Calu3 (cell line): ENCODE measurements at regions not wholly inside any gene's neighbourhood (a gene's known extent, or its start where the extent isn't known, plus 50 kb on each side); places are given as distances from the start of the nearest gene placed in this dataset.

Source experiments
- BruUV-seq: library from RNA; stranded (reverse); fragments of 400-500 nt; replicated peaks from 2 replicates; lab custom pipeline; 2021; lab: Mats Ljungman, UMichigan
- CTCF ChIA-PET: fragments of 300-600 bp; sonication (Branson Sonifier 250); formaldehyde crosslinking; loops from one replicate; lab custom pipeline; 2022; ENCODE audit warnings: antibody characterized with exemption; lab: Charles Lee
- DNase-seq: peaks from one replicate; pipeline ENCODE4 v3.0.0; 2022
- H3K27ac Mint-ChIP-seq: one replicate; pipeline ENCODE4 v1.8.0; 2022; ENCODE audit warnings: mixed read lengths; ENCODE audit not compliant: unreplicated experiment
- H3K27me3 Mint-ChIP-seq: one replicate; pipeline ENCODE4 v1.8.0; 2022; ENCODE audit warnings: mixed read lengths; ENCODE audit not compliant: unreplicated experiment
- H3K36me3 Mint-ChIP-seq: one replicate; pipeline ENCODE4 v1.8.0; 2022; ENCODE audit warnings: mild to moderate bottlenecking, moderate library complexity, mixed read lengths; ENCODE audit not compliant: insufficient read depth, unreplicated experiment
- H3K4me1 Mint-ChIP-seq: one replicate; pipeline ENCODE4 v1.8.0; 2022; ENCODE audit warnings: mild to moderate bottlenecking, low read depth, mixed read lengths; ENCODE audit not compliant: unreplicated experiment
- H3K4me3 Mint-ChIP-seq: one replicate; pipeline ENCODE4 v1.8.0; 2022; ENCODE audit warnings: mild to moderate bottlenecking, low read depth, moderate library complexity, mixed read lengths; ENCODE audit not compliant: unreplicated experiment
- H3K9me3 Mint-ChIP-seq: one replicate; pipeline ENCODE4 v1.8.0; 2022; ENCODE audit warnings: low read depth, mixed read lengths; ENCODE audit not compliant: unreplicated experiment
- CTCF ChIP-seq: fragments of 200-600 bp; IDR thresholded peaks from one replicate; pipeline ENCODE4 v1.8.0; 2022; ENCODE audit warnings: antibody characterized with exemption; ENCODE audit not compliant: unreplicated experiment
- intact Hi-C: fragments of 100-400 bp; cut with micrococcal nuclease; formaldehyde crosslinking; loops from one replicate; pipeline ENCODE4 v1.10.0; 2022; ENCODE audit not compliant: unreplicated experiment

GRCh38 chr2:144836635-144837350, 316.9 kb upstream of the ZEB2 start:
- CTCF ChIA-PET: no interaction called here
- intact Hi-C loops: no loop called here
- no peak overlapping the region for H3K27ac Mint-ChIP-seq
- H3K4me1 Mint-ChIP-seq: peaks cover 8% of the 10 kb centered on the region
- no peak for TF ChIP-seq CTCF
- DNase-seq: no peak
- no TSS peak for BruUV-seq
- no peaks in the 10 kb centered on the region for H3K27me3 Mint-ChIP-seq
- no peak overlapping the region for H3K4me3 Mint-ChIP-seq
- H3K9me3 Mint-ChIP-seq: no peaks in the 10 kb centered on the region
- H3K36me3 Mint-ChIP-seq: no peaks in the 10 kb centered on the region

GRCh38 chr2:144835634-144836350, 315.9 kb upstream of the ZEB2 start:
- Mint-ChIP-seq H3K27ac (no peak overlapping the region), H3K4me3 (no peak overlapping the region), H3K27me3 (no peaks in the 10 kb centered on the region), H3K4me1 (peaks cover 8% of the 10 kb centered on the region), H3K9me3 (no peaks in the 10 kb centered on the region), H3K36me3 (no peaks in the 10 kb centered on the region)
- intact Hi-C loops: no loop called here
- DNase-seq: peak; percentile 6
- no TSS peak for BruUV-seq
- CTCF ChIA-PET: interaction anchor here (0.6 kb wide), 3 partner anchors 94 to 1602 kb away, joined by 3 read pairs; no protein-coding TSS in a partner anchor
- TF ChIP-seq CTCF: no peak

GRCh38 chr2:144834998-144835633, 315.2 kb upstream of the ZEB2 start:
- BruUV-seq: no TSS peak
- peak; percentile 1 for DNase-seq
- intact Hi-C loops: no loop called here
- CTCF ChIA-PET: no interaction called here
- H3K4me1 Mint-ChIP-seq: peaks cover 8% of the 10 kb centered on the region
- no peaks in the 10 kb centered on the region for H3K36me3 Mint-ChIP-seq
- H3K27ac Mint-ChIP-seq: no peak overlapping the region
- no peak overlapping the region for H3K4me3 Mint-ChIP-seq
- H3K9me3 Mint-ChIP-seq: no peaks in the 10 kb centered on the region
- TF ChIP-seq CTCF: no peak
- H3K27me3 Mint-ChIP-seq: no peaks in the 10 kb centered on the region

GRCh38 chr2:144834363-144834762, 314.4 kb upstream of the ZEB2 start:
- no peak overlapping the region for H3K27ac Mint-ChIP-seq
- DNase-seq: no peak
- no peaks in the 10 kb centered on the region for H3K36me3 Mint-ChIP-seq
- CTCF ChIA-PET: no interaction called here
- H3K4me1 Mint-ChIP-seq: peaks cover 8% of the 10 kb centered on the region
- BruUV-seq: no TSS peak
- no peak overlapping the region for H3K4me3 Mint-ChIP-seq
- H3K27me3 Mint-ChIP-seq: no peaks in the 10 kb centered on the region
- no peak for TF ChIP-seq CTCF
- no peaks in the 10 kb centered on the region for H3K9me3 Mint-ChIP-seq
- intact Hi-C loops: no loop called here
